Uterus (tissue), 3 donors: ENCODE measurements at regions not wholly inside any gene's neighbourhood (a gene's known extent, or its start where the extent isn't known, plus 50 kb on each side); places are given as distances from the start of the nearest gene placed in this dataset.

Experiments
- DNase-seq, 2 donors: peaks; one replicate each; pipeline ENCODE4 v3.0.0-alpha.2; 2019 to 2020
- H3K27ac ChIP-seq, 2 donors: fragments of 200-600 bp; sonication (generic); 1 replicate in 1 of 2; 2 replicates in 1 of 2; pipeline ENCODE4 v1.5.1; 2016 to 2018
- H3K27me3 ChIP-seq, 2 donors: fragments of 200-600 bp; sonication (generic); one replicate each; pipeline ENCODE4 v1.5.1; 2018 to 2019; ENCODE audit warnings: control low read depth in 1 of 2
- H3K36me3 ChIP-seq, 2 donors: fragments of 200-600 bp; sonication (generic); one replicate each; pipeline ENCODE4 v1.5.1; 2019; ENCODE audit warnings: control low read depth in 1 of 2
- H3K4me1 ChIP-seq, 2 donors: fragments of 200-600 bp; sonication (generic); one replicate each; pipeline ENCODE4 v1.5.1; 2018 to 2019; ENCODE audit warnings: control low read depth in 1 of 2
- H3K4me3 ChIP-seq, 2 donors: fragments of 200-600 bp; sonication (generic); 1 replicate in 1 of 2; 2 replicates in 1 of 2; pipeline ENCODE4 v1.5.1; 2018 to 2019; ENCODE audit warnings: mild to moderate bottlenecking in 1 of 2
- H3K9me3 ChIP-seq, 2 donors: fragments of 200-600 bp; sonication (generic); one replicate each; pipeline ENCODE4 v1.5.1; 2019; ENCODE audit warnings: control low read depth in 1 of 2
- POLR2A ChIP-seq, 2 donors: fragments of 450-650 bp; IDR thresholded peaks; one replicate each; pipeline ENCODE4 v1.6.1; 2016; ENCODE audit warnings: antibody characterized with exemption in 2 of 2, mild to moderate bottlenecking in 1 of 2, moderate library complexity in 1 of 2
- intact Hi-C: fragments of 100-400 bp; cut with DNase I; formaldehyde crosslinking; loops from one replicate; pipeline ENCODE4 v1.15.1; 2023; ENCODE audit warnings: low total_unique reads
- TF ChIP-seq, protein P1 (sequence below), 4 experiments: fragments of 200-600 bp in 2 of 4; fragments of 450-650 bp in 2 of 4; sonication (generic) in 2 of 4; IDR thresholded peaks; one replicate each; pipeline ENCODE4 v1.5.1; 2016 to 2019; ENCODE audit warnings: antibody characterized with exemption in 4 of 4, mild to moderate bottlenecking in 2 of 4, moderate library complexity in 1 of 4
- donor health status: DM: yes; HTN: yes; CAD: no.

GRCh38 chr5:21236971-21237427 lies 1249.0 kb upstream of the CDH18 start:
- no peak overlapping the region for H3K4me3 ChIP-seq
- no peak overlapping the region for H3K27ac ChIP-seq
- H3K36me3 ChIP-seq: no peaks in the 10 kb centered on the region

GRCh38 chr5:21236104-21236503 lies 1248.1 kb upstream of the CDH18 start:
- H3K4me1 ChIP-seq: no peaks in the 10 kb centered on the region
- no peak overlapping the region for H3K27ac ChIP-seq
- no peaks in the 10 kb centered on the region for H3K9me3 ChIP-seq
- no peaks in the 10 kb centered on the region for H3K27me3 ChIP-seq
- DNase-seq: no peak
- intact Hi-C loops: no loop called here
- TF ChIP-seq, protein P1, sequence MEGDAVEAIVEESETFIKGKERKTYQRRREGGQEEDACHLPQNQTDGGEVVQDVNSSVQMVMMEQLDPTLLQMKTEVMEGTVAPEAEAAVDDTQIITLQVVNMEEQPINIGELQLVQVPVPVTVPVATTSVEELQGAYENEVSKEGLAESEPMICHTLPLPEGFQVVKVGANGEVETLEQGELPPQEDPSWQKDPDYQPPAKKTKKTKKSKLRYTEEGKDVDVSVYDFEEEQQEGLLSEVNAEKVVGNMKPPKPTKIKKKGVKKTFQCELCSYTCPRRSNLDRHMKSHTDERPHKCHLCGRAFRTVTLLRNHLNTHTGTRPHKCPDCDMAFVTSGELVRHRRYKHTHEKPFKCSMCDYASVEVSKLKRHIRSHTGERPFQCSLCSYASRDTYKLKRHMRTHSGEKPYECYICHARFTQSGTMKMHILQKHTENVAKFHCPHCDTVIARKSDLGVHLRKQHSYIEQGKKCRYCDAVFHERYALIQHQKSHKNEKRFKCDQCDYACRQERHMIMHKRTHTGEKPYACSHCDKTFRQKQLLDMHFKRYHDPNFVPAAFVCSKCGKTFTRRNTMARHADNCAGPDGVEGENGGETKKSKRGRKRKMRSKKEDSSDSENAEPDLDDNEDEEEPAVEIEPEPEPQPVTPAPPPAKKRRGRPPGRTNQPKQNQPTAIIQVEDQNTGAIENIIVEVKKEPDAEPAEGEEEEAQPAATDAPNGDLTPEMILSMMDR (IDR thresholded peaks at IDR 0.05): no peak
- TF ChIP-seq POLR2A (IDR thresholded peaks at IDR 0.05): no peak
- no peak overlapping the region for H3K4me3 ChIP-seq
- H3K36me3 ChIP-seq: no peaks in the 10 kb centered on the region

More at GRCh38 chr5:21236971-21237427, 1249.0 kb upstream of the CDH18 start:
- intact Hi-C loops: no loop called here
- Histone ChIP-seq H3K27me3 (no peaks in the 10 kb centered on the region), H3K9me3 (no peaks in the 10 kb centered on the region), H3K4me1 (no peaks in the 10 kb centered on the region)
- TF ChIP-seq, protein P1 (IDR thresholded peaks at IDR 0.05): no peak
- no peak for TF ChIP-seq POLR2A (IDR thresholded peaks at IDR 0.05)
- DNase-seq: no peak

DNA sequence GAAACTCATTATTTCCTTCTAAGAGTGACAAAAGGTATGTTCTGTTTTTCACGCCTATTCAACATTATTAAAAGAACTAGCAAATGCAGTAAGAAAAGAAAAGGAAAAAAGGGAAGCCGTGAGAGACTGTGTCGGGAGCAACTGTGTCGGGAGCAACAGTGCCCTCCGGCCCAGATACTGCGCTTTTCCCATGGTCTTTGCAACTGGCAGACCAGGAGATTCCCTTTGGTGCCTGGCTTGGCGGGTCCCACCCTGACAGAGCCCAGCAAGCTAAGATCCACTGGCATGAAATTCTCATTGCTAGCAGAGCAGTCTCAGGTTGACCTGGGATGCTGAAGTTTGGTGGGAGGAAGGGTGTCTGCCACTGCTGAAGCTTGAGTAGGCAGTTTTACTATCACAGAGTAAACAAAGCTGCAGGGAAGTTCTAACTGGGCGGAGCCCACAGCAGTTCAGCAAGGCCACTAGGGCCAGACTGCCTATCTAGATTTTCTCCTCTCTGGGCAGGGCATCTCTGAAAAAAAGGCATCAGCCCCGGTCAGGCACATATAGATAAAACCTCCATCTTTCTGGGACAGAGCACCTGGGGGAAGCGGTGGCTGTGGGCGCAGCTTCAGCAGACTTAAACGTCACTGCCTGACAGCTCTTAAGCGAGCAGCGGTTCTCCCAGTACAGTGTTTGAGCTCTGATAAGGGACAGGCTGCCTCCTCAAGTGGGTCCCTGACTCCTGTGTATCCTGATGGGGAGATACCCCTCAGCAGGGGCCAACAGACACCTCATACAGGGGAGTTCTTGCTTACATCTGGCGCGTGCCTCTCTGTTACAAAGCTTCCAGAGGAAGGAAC lies 1237.4 kb upstream of the CDH18 start:
- DNase-seq: no peak
- H3K4me3 ChIP-seq: no peak overlapping the region
- no peak overlapping the region for H3K27ac ChIP-seq
- no peaks in the 10 kb centered on the region for H3K4me1 ChIP-seq
- H3K9me3 ChIP-seq: no peaks in the 10 kb centered on the region
- intact Hi-C loops: no loop called here
- no peak for TF ChIP-seq POLR2A (IDR thresholded peaks at IDR 0.05)
- TF ChIP-seq, protein P1 (IDR thresholded peaks at IDR 0.05): no peak
- H3K27me3 ChIP-seq: no peaks in the 10 kb centered on the region
- no peaks in the 10 kb centered on the region for H3K36me3 ChIP-seq

DNA sequence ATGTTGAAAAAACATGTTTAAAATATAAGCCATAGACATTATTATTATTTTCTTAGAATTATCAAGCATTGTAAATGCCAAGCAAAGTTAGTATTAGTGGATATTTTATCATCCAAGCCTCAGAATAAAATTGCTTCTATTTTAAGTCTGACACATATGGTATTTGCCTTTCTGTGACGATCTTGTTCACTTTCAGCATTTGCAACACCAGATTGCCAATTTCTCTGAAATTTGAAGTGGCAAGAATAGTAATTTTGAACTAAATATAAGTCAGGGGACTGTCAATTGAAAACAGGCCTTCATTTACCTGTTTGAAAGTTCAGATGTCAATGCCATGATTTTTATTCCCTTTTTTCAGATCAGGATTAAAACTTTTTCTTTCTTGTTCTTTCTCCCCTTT lies 1233.6 kb upstream of the CDH18 start:
- DNase-seq: no peak
- Histone ChIP-seq H3K4me1 (no peaks in the 10 kb centered on the region), H3K27me3 (no peaks in the 10 kb centered on the region), H3K36me3 (no peaks in the 10 kb centered on the region), H3K4me3 (no peak overlapping the region), H3K9me3 (no peaks in the 10 kb centered on the region), H3K27ac (no peak overlapping the region)
- intact Hi-C loops: no loop called here
- no peak for TF ChIP-seq POLR2A (IDR thresholded peaks at IDR 0.05)
- TF ChIP-seq, protein P1 (IDR thresholded peaks at IDR 0.05): no peak

DNA sequence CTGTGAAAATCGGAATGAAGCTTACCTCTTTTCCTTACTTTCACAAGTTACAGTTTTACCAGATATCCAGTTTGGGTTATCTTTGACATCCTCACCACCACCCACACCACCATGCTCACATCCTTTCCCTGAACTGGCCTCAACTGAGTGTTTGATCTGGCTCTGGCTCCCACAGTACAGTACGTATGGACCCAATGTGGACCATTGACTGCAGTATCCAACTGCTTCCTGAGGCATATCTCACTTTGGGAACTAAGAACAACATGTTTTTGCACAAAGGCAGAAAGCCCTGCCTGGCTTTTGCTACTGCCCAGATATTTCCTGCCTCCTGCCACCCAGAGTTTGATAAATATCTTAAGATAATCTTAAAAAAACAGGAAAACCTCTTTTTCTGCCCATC lies 1232.0 kb upstream of the CDH18 start:
- Histone ChIP-seq H3K27ac (no peak overlapping the region), H3K9me3 (no peaks in the 10 kb centered on the region), H3K36me3 (no peaks in the 10 kb centered on the region), H3K27me3 (no peaks in the 10 kb centered on the region), H3K4me1 (no peaks in the 10 kb centered on the region), H3K4me3 (no peak overlapping the region)
- no peak for DNase-seq
- TF ChIP-seq POLR2A (IDR thresholded peaks at IDR 0.05): no peak
- TF ChIP-seq, protein P1 (IDR thresholded peaks at IDR 0.05): no peak
- intact Hi-C loops: no loop called here
